ENCODE measurements at regions not wholly inside any gene's neighbourhood (a gene's known extent, or its start where the extent isn't known, plus 50 kb on each side); places are given as distances from the start of the nearest gene placed in this dataset.

DNA sequence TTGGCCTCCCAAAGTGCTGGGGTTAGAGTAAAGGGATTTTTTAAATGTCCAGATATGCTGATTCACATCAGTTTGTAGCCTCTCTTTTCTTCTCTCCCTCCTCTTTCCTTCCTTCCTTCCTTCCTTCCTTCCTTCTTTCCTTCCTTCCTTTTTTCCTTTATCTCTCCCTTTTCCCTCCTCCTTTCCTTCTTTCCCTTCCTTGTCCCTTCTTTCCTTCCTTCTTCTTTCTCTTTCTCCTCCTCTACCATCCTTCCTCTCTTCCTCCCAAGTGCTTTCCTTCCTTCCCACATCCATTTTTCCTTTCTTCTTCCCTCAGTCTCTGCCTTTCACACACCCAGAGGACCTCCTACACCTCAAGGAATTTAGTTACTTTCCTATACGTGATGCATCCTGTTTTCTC is 671.8 kb downstream of the HS3ST4 start:
- ChIA-PET CTCF (no interaction called here), POLR2A (ENCODE audit: low non-redundant PET) (no interaction called here)
- BruUV-seq (replicated peaks): no TSS peak
- Histone ChIP-seq H3K36me3 (ENCODE audit: insufficient read depth, low read length, poor library complexity, severe bottlenecking) (no peaks in the 10 kb centered on the region), H3K9me3 (ENCODE audit: low read depth, low read length, poor library complexity, severe bottlenecking) (no peaks in the 10 kb centered on the region), H3K27me3 (replicated peaks; ENCODE audit: insufficient read depth, low read depth, low read length, poor library complexity) (peaks cover 9% of the 10 kb centered on the region), H3K4me3 (ENCODE audit: low read depth, low read length, poor library complexity, severe bottlenecking) (no peak overlapping the region), H3K27ac (ENCODE audit: low read depth, low read length, poor library complexity, severe bottlenecking) (no peak overlapping the region), H3K4me1 (ENCODE audit: insufficient read depth, low read length, poor library complexity, severe bottlenecking) (no peaks in the 10 kb centered on the region)
- DNase-seq (ENCODE audit: low spot score): no peak
- intact Hi-C loops (cut with micrococcal nuclease; ENCODE audit: unreplicated experiment): no loop called here
- no peak for TF ChIP-seq EZH2 (IDR thresholded peaks at IDR 0.05; ENCODE audit: borderline replicate concordance, low read depth, low read length, poor library complexity, severe bottlenecking)
- TF ChIP-seq, protein P1, sequence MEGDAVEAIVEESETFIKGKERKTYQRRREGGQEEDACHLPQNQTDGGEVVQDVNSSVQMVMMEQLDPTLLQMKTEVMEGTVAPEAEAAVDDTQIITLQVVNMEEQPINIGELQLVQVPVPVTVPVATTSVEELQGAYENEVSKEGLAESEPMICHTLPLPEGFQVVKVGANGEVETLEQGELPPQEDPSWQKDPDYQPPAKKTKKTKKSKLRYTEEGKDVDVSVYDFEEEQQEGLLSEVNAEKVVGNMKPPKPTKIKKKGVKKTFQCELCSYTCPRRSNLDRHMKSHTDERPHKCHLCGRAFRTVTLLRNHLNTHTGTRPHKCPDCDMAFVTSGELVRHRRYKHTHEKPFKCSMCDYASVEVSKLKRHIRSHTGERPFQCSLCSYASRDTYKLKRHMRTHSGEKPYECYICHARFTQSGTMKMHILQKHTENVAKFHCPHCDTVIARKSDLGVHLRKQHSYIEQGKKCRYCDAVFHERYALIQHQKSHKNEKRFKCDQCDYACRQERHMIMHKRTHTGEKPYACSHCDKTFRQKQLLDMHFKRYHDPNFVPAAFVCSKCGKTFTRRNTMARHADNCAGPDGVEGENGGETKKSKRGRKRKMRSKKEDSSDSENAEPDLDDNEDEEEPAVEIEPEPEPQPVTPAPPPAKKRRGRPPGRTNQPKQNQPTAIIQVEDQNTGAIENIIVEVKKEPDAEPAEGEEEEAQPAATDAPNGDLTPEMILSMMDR (conservative IDR thresholded peaks at IDR 0.05; ENCODE audit: low read depth, low read length): no peak

DNA sequence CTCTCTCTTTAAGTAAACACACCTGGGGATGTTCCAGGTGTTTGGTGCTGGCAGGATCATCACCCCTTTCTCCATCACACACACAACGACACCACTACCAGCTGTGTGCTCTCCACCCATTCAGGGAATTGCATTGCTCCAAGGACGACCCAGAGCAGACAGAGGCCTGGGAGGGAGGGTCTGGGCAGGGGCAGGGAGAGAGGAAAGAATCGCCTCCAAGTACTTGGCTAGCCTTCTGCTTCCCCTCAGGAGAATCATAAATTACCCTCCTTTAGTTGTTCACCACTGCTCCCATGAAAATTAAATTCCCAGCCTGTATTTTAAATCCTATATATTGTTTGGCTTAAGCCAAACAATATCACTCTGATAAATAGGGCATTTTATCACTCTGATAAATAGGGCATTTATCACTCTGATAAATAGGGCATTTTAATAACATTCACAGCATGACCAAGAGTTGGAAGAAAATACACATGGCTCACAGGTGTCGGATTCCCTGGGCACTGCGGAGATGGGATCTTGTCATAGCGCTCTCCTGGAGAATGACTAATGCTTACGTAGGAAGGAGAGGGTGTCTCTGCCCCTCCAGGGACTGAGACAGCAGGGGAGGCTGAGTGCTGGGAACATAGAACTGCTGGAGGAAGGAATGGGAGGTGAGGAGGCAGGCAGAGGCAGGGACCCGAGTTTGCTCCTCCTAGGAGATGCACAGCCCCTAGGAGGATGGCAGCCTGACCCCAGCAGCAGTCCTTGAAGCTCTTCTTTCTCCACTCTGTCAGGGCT is 673.6 kb downstream of the HS3ST4 start:
- Histone ChIP-seq H3K27me3 (replicated peaks; ENCODE audit: insufficient read depth, low read depth, low read length, poor library complexity) (peaks cover 9% of the 10 kb centered on the region), H3K27ac (ENCODE audit: low read depth, low read length, poor library complexity, severe bottlenecking) (no peak overlapping the region), H3K4me3 (ENCODE audit: low read depth, low read length, poor library complexity, severe bottlenecking) (no peak overlapping the region), H3K4me1 (ENCODE audit: insufficient read depth, low read length, poor library complexity, severe bottlenecking) (no peaks in the 10 kb centered on the region), H3K36me3 (ENCODE audit: insufficient read depth, low read length, poor library complexity, severe bottlenecking) (no peaks in the 10 kb centered on the region), H3K9me3 (ENCODE audit: low read depth, low read length, poor library complexity, severe bottlenecking) (no peaks in the 10 kb centered on the region)
- TF ChIP-seq, protein P1 (conservative IDR thresholded peaks at IDR 0.05; ENCODE audit: low read depth, low read length): no peak
- no peak for TF ChIP-seq EZH2 (IDR thresholded peaks at IDR 0.05; ENCODE audit: borderline replicate concordance, low read depth, low read length, poor library complexity, severe bottlenecking)
- BruUV-seq (replicated peaks): no TSS peak
- ChIA-PET CTCF (no interaction called here), POLR2A (ENCODE audit: low non-redundant PET) (no interaction called here)
- DNase-seq (ENCODE audit: low spot score): peak; percentile 7
- intact Hi-C loops (cut with micrococcal nuclease; ENCODE audit: unreplicated experiment): no loop called here

DNA sequence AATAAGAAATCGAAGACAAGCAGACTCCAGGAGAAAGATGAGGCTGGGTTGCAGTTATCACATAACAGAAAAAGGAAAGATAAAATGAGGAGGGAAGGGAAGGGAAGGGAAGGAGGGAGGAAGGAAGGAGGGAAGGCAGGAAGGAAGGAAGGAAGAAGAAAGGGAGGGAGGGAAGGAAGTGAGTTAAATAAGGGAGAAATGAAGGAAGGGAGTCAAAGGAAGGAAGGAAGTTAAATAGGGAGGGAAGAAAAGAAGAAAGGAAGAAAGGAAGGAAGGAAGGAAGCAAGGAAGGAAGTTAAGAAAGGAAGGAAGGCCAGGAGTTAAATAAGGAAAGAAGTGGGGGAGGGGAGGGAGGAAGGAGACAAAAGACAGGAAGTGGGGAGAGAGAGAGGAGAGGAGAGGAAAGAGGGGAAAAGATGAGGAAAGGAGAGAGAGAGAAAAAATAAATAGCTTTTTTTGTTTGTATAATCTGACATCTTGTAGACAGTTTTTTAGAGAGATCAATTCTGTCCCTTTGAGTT is 679.6 kb downstream of the HS3ST4 start:
- H3K36me3 ChIP-seq (ENCODE audit: insufficient read depth, low read length, poor library complexity, severe bottlenecking): no peaks in the 10 kb centered on the region
- no peaks in the 10 kb centered on the region for H3K4me1 ChIP-seq (ENCODE audit: insufficient read depth, low read length, poor library complexity, severe bottlenecking)
- DNase-seq (ENCODE audit: low spot score): no peak
- CTCF ChIA-PET: no interaction called here
- POLR2A ChIA-PET (ENCODE audit: low non-redundant PET): no interaction called here
- no peaks in the 10 kb centered on the region for H3K9me3 ChIP-seq (ENCODE audit: low read depth, low read length, poor library complexity, severe bottlenecking)
- intact Hi-C loops (cut with micrococcal nuclease; ENCODE audit: unreplicated experiment): no loop called here
- TF ChIP-seq, protein P1 (conservative IDR thresholded peaks at IDR 0.05; ENCODE audit: low read depth, low read length): no peak
- no peak for TF ChIP-seq EZH2 (IDR thresholded peaks at IDR 0.05; ENCODE audit: borderline replicate concordance, low read depth, low read length, poor library complexity, severe bottlenecking)
- no peak overlapping the region for H3K27ac ChIP-seq (ENCODE audit: low read depth, low read length, poor library complexity, severe bottlenecking)
- no TSS peak for BruUV-seq (replicated peaks)
- H3K27me3 ChIP-seq (replicated peaks; ENCODE audit: insufficient read depth, low read depth, low read length, poor library complexity): peaks cover under 1% of the 10 kb centered on the region
- H3K4me3 ChIP-seq (ENCODE audit: low read depth, low read length, poor library complexity, severe bottlenecking): no peak overlapping the region
